ENCODE measurements at regions not wholly inside any gene's neighbourhood (a gene's known extent, or its start where the extent isn't known, plus 50 kb on each side); places are given as distances from the start of the nearest gene placed in this dataset.

- no peak overlapping the region for H3K23ac ChIP-seq (ENCODE audit: low read length)
- no peak overlapping the region for H2BK5ac ChIP-seq (ENCODE audit: low read depth, low read length, poor library complexity)
- H3K27me3 ChIP-seq (ENCODE audit: insufficient read depth, low read length): no peaks in the 10 kb centered on the region
- H3K36me3 ChIP-seq (ENCODE audit: control insufficient read depth in 1 of 2, insufficient read depth in 2 of 2, low read length in 2 of 2): no peaks in the 10 kb centered on the region
- H3K18ac ChIP-seq (ENCODE audit: low read length): no peak overlapping the region
- no peak for DNase-seq
- no peak overlapping the region for H3K27ac ChIP-seq (ENCODE audit: low read depth, low read length)
- H2BK12ac ChIP-seq (ENCODE audit: low read length): no peak overlapping the region
- no peaks in the 10 kb centered on the region for H3K9me3 ChIP-seq (ENCODE audit: insufficient read depth, low read depth, low read length)
- H3K4me2 ChIP-seq (ENCODE audit: low read length): no peak overlapping the region
- no peak overlapping the region for H3K4ac ChIP-seq (ENCODE audit: low read depth, low read length)
- H2AK5ac ChIP-seq (ENCODE audit: low read length): no peak overlapping the region
- no peak overlapping the region for H3K9ac ChIP-seq (ENCODE audit: low read length)
- H3K14ac ChIP-seq (ENCODE audit: low read length): no peak overlapping the region
- H2BK120ac ChIP-seq (ENCODE audit: insufficient read depth, low read length, poor library complexity): no peak overlapping the region
- WGBS (ENCODE audit: extremely low coverage, insufficient coverage, insufficient read length): no CpG with 5 or more reads among the region's 2 CpGs
- no peak overlapping the region for H4K91ac ChIP-seq (ENCODE audit: low read depth, low read length)
- no peak overlapping the region for H3K4me3 ChIP-seq (ENCODE audit: low read depth, low read length)
- H4K8ac ChIP-seq (ENCODE audit: low read depth, low read length): no peak overlapping the region
- H3K79me2 ChIP-seq (ENCODE audit: control insufficient read depth, insufficient read depth, low read length, poor library complexity): no peaks in the 10 kb centered on the region
- no peak overlapping the region for H4K12ac ChIP-seq (ENCODE audit: low read depth, low read length)
- H3K4me1 ChIP-seq (ENCODE audit: control insufficient read depth in 1 of 2, insufficient read depth in 2 of 2, low read length in 2 of 2): peaks cover 0 to 3% of the 10 kb centered on the region in 2 experiments
- H3K79me1 ChIP-seq (ENCODE audit: low read length): no peaks in the 10 kb centered on the region
- H2AFZ ChIP-seq (ENCODE audit: insufficient read depth, low read length, poor library complexity): no peak overlapping the region
These were observed 85.1 kb upstream of the AP1S2 start for GRCh38 chrX:15939737-15940136.

GRCh38 chrX:15938072-15938471 lies 83.5 kb upstream of the AP1S2 start:
- Histone ChIP-seq H3K27ac (ENCODE audit: low read depth, low read length) (no peak overlapping the region), H4K12ac (ENCODE audit: low read depth, low read length) (no peak overlapping the region), H3K4ac (ENCODE audit: low read depth, low read length) (no peak overlapping the region), H3K36me3 (ENCODE audit: control insufficient read depth in 1 of 2, insufficient read depth in 2 of 2, low read length in 2 of 2) (no peaks in the 10 kb centered on the region), H3K4me2 (ENCODE audit: low read length) (no peak overlapping the region), H2AFZ (ENCODE audit: insufficient read depth, low read length, poor library complexity) (no peak overlapping the region), H4K91ac (ENCODE audit: low read depth, low read length) (no peak overlapping the region), H3K9ac (ENCODE audit: low read length) (no peak overlapping the region), H3K14ac (ENCODE audit: low read length) (no peak overlapping the region), H3K27me3 (ENCODE audit: insufficient read depth, low read length) (no peaks in the 10 kb centered on the region), H2BK5ac (ENCODE audit: low read depth, low read length, poor library complexity) (no peak overlapping the region), H2BK12ac (ENCODE audit: low read length) (no peak overlapping the region), H3K79me1 (ENCODE audit: low read length) (no peaks in the 10 kb centered on the region), H3K23ac (ENCODE audit: low read length) (no peak overlapping the region), H4K8ac (ENCODE audit: low read depth, low read length) (no peak overlapping the region), H3K9me3 (ENCODE audit: insufficient read depth, low read depth, low read length) (no peaks in the 10 kb centered on the region), H2BK120ac (ENCODE audit: insufficient read depth, low read length, poor library complexity) (no peak overlapping the region), H3K4me3 (ENCODE audit: low read depth, low read length) (no peak overlapping the region), H3K18ac (ENCODE audit: low read length) (no peak overlapping the region), H2AK5ac (ENCODE audit: low read length) (no peak overlapping the region), H3K79me2 (ENCODE audit: control insufficient read depth, insufficient read depth, low read length, poor library complexity) (no peaks in the 10 kb centered on the region), H3K4me1 (ENCODE audit: control insufficient read depth in 1 of 2, insufficient read depth in 2 of 2, low read length in 2 of 2) (peaks cover 0 to 3% of the 10 kb centered on the region in 2 experiments)
- DNase-seq: no peak
- WGBS (ENCODE audit: extremely low coverage, insufficient coverage, insufficient read length): no CpG with 5 or more reads among the region's 6 CpGs

GRCh38 chrX:15931362-15931761 lies 76.7 kb upstream of the AP1S2 start:
- Histone ChIP-seq H3K18ac (ENCODE audit: low read length) (no peak overlapping the region), H3K27me3 (ENCODE audit: insufficient read depth, low read length) (no peaks in the 10 kb centered on the region), H3K4ac (ENCODE audit: low read depth, low read length) (no peak overlapping the region), H3K9ac (ENCODE audit: low read length) (no peak overlapping the region), H3K79me1 (ENCODE audit: low read length) (no peaks in the 10 kb centered on the region), H3K14ac (ENCODE audit: low read length) (no peak overlapping the region), H3K4me3 (ENCODE audit: low read depth, low read length) (no peak overlapping the region), H4K12ac (ENCODE audit: low read depth, low read length) (no peak overlapping the region), H2BK5ac (ENCODE audit: low read depth, low read length, poor library complexity) (no peak overlapping the region), H3K23ac (ENCODE audit: low read length) (no peak overlapping the region), H3K36me3 (ENCODE audit: control insufficient read depth in 1 of 2, insufficient read depth in 2 of 2, low read length in 2 of 2) (no peaks in the 10 kb centered on the region), H4K91ac (ENCODE audit: low read depth, low read length) (no peak overlapping the region), H2BK120ac (ENCODE audit: insufficient read depth, low read length, poor library complexity) (no peak overlapping the region), H3K4me2 (ENCODE audit: low read length) (no peak overlapping the region), H3K4me1 (ENCODE audit: control insufficient read depth in 1 of 2, insufficient read depth in 2 of 2, low read length in 2 of 2) (peaks cover 0 to 8% of the 10 kb centered on the region in 2 experiments), H2AK5ac (ENCODE audit: low read length) (no peak overlapping the region), H3K9me3 (ENCODE audit: insufficient read depth, low read depth, low read length) (no peaks in the 10 kb centered on the region), H3K27ac (ENCODE audit: low read depth, low read length) (no peak overlapping the region), H2AFZ (ENCODE audit: insufficient read depth, low read length, poor library complexity) (no peak overlapping the region), H4K8ac (ENCODE audit: low read depth, low read length) (no peak overlapping the region), H3K79me2 (ENCODE audit: control insufficient read depth, insufficient read depth, low read length, poor library complexity) (no peaks in the 10 kb centered on the region), H2BK12ac (ENCODE audit: low read length) (peak overlapping the region; percentile 40)
- no peak for DNase-seq
- WGBS (ENCODE audit: extremely low coverage, insufficient coverage, insufficient read length): no CpG with 5 or more reads among the region's 3 CpGs

GRCh38 chrX:15930585-15930984 lies 76.0 kb upstream of the AP1S2 start:
- DNase-seq: no peak

More at GRCh38 chrX:15930585-15930984, 76.0 kb upstream of the AP1S2 start:
- no peak overlapping the region for H4K8ac ChIP-seq (ENCODE audit: low read depth, low read length)
- no CpG with 5 or more reads among the region's 5 CpGs for WGBS (ENCODE audit: extremely low coverage, insufficient coverage, insufficient read length)
- H3K4me2 ChIP-seq (ENCODE audit: low read length): no peak overlapping the region
- H3K18ac ChIP-seq (ENCODE audit: low read length): no peak overlapping the region
- no peaks in the 10 kb centered on the region for H3K9me3 ChIP-seq (ENCODE audit: insufficient read depth, low read depth, low read length)
- no peak overlapping the region for H3K14ac ChIP-seq (ENCODE audit: low read length)
- H3K36me3 ChIP-seq (ENCODE audit: control insufficient read depth in 1 of 2, insufficient read depth in 2 of 2, low read length in 2 of 2): no peaks in the 10 kb centered on the region
- no peak overlapping the region for H3K27ac ChIP-seq (ENCODE audit: low read depth, low read length)
- no peak overlapping the region for H2BK120ac ChIP-seq (ENCODE audit: insufficient read depth, low read length, poor library complexity)
- no peaks in the 10 kb centered on the region for H3K79me1 ChIP-seq (ENCODE audit: low read length)
- H3K27me3 ChIP-seq (ENCODE audit: insufficient read depth, low read length): no peaks in the 10 kb centered on the region
- no peak overlapping the region for H2BK12ac ChIP-seq (ENCODE audit: low read length)
- H2BK5ac ChIP-seq (ENCODE audit: low read depth, low read length, poor library complexity): no peak overlapping the region
- H2AK5ac ChIP-seq (ENCODE audit: low read length): no peak overlapping the region
- H4K12ac ChIP-seq (ENCODE audit: low read depth, low read length): no peak overlapping the region
- no peak overlapping the region for H3K4ac ChIP-seq (ENCODE audit: low read depth, low read length)
- peaks cover 0 to 8% of the 10 kb centered on the region in 2 experiments for H3K4me1 ChIP-seq (ENCODE audit: control insufficient read depth in 1 of 2, insufficient read depth in 2 of 2, low read length in 2 of 2)
- H4K91ac ChIP-seq (ENCODE audit: low read depth, low read length): no peak overlapping the region
- no peak overlapping the region for H3K23ac ChIP-seq (ENCODE audit: low read length)
- H3K9ac ChIP-seq (ENCODE audit: low read length): no peak overlapping the region
- H3K4me3 ChIP-seq (ENCODE audit: low read depth, low read length): no peak overlapping the region
- no peak overlapping the region for H2AFZ ChIP-seq (ENCODE audit: insufficient read depth, low read length, poor library complexity)
- H3K79me2 ChIP-seq (ENCODE audit: control insufficient read depth, insufficient read depth, low read length, poor library complexity): no peaks in the 10 kb centered on the region

Measured in trophoblast cell (in vitro differentiated cells and primary cell).